GF-D8 (cell line): ENCODE measurements at regions not wholly inside any gene's neighbourhood (a gene's known extent, or its start where the extent isn't known, plus 50 kb on each side); places are given as distances from the start of the nearest gene placed in this dataset.

Source experiments
- DNase-seq: peaks from one replicate; lab custom pipeline; 2025; lab: John Stamatoyannopoulos, UW

- DNase-seq: no peak
Observed at GRCh38 chr3:117557464-117558090, 848.0 kb downstream of the TUSC7 start.

GRCh38 chr3:117558681-117559080, 849.1 kb downstream of the TUSC7 start:
- DNase-seq: no peak

GRCh38 chr3:117562000-117562399, 852.4 kb downstream of the TUSC7 start:
- no peak for DNase-seq

- DNase-seq: no peak
Observed at GRCh38 chr3:117563063-117563462, 853.5 kb downstream of the TUSC7 start.

- DNase-seq: no peak
Observed at GRCh38 chr3:117565777-117566176, 856.2 kb downstream of the TUSC7 start.

- DNase-seq: no peak
Observed at GRCh38 chr3:117566926-117567325, 857.3 kb downstream of the TUSC7 start.

GRCh38 chr3:117567382-117567781, 857.8 kb downstream of the TUSC7 start:
- no peak for DNase-seq

GRCh38 chr3:117567906-117568305, 858.3 kb downstream of the TUSC7 start:
- DNase-seq: no peak

GRCh38 chr3:117572786-117573185, 863.2 kb downstream of the TUSC7 start:
- DNase-seq: no peak

GRCh38 chr3:117580806-117581205, 871.2 kb downstream of the TUSC7 start:
- no peak for DNase-seq

- DNase-seq: no peak
Observed at GRCh38 chr3:117586161-117586560, 876.6 kb downstream of the TUSC7 start.

- DNase-seq: no peak
Observed at GRCh38 chr3:117587416-117587815, 877.8 kb downstream of the TUSC7 start.

- DNase-seq: no peak
Observed at GRCh38 chr3:117589454-117589853, 879.9 kb downstream of the TUSC7 start.

GRCh38 chr3:117595615-117596014, 886.0 kb downstream of the TUSC7 start:
- DNase-seq: no peak

- no peak for DNase-seq
Observed at GRCh38 chr3:117596503-117596902, 886.9 kb downstream of the TUSC7 start.

- DNase-seq: no peak
Observed at GRCh38 chr3:117597865-117598264, 888.3 kb downstream of the TUSC7 start.

GRCh38 chr3:117600112-117600511, 890.5 kb downstream of the TUSC7 start:
- DNase-seq: no peak

- no peak for DNase-seq
Observed at GRCh38 chr3:117600666-117601065, 891.1 kb downstream of the TUSC7 start.

GRCh38 chr3:117602058-117602644, 892.6 kb downstream of the TUSC7 start:
- DNase-seq: no peak

- no peak for DNase-seq
Observed at GRCh38 chr3:117603097-117603496, 893.5 kb downstream of the TUSC7 start.

- no peak for DNase-seq
Observed at GRCh38 chr3:117606866-117607265, 897.3 kb downstream of the TUSC7 start.

- no peak for DNase-seq
Observed at GRCh38 chr3:117609330-117609729, 899.8 kb downstream of the TUSC7 start.

GRCh38 chr3:117610156-117610555, 900.6 kb downstream of the TUSC7 start:
- DNase-seq: no peak

- DNase-seq: no peak
Observed at GRCh38 chr3:117611211-117611610, 901.6 kb downstream of the TUSC7 start.
